ENCODE measurements at regions not wholly inside any gene's neighbourhood (a gene's known extent, or its start where the extent isn't known, plus 50 kb on each side); places are given as distances from the start of the nearest gene placed in this dataset.

- Histone ChIP-seq H3K4me3 (ENCODE audit: low read length) (no peak overlapping the region), H3K4me1 (ENCODE audit: control insufficient read depth in 2 of 2, insufficient read depth in 2 of 2, low read length in 2 of 2) (no peaks in the 10 kb centered on the region), H3K9me3 (ENCODE audit: control insufficient read depth in 2 of 3, low read length in 3 of 3) (no peaks in the 10 kb centered on the region), H3K27me3 (ENCODE audit: control insufficient read depth in 2 of 2, insufficient read depth in 2 of 2, low read length in 2 of 2) (no peaks in the 10 kb centered on the region), H3K27ac (ENCODE audit: low read depth, low read length) (no peak overlapping the region), H3K36me3 (ENCODE audit: control insufficient read depth in 2 of 3, insufficient read depth in 3 of 3, low read length in 3 of 3) (no peaks in the 10 kb centered on the region)
- Mint-ChIP-seq H3K9me3 (peaks cover 0 to 5% (median 0%) of the 10 kb centered on the region in 11 donors), H3K4me1 (no peaks in the 10 kb centered on the region), H3K27me3 (no peaks in the 10 kb centered on the region), H3K36me3 (no peaks in the 10 kb centered on the region), H3K27ac (no peak overlapping the region), H3K4me3 (no peak overlapping the region)
- ChIA-PET CTCF (interaction anchor here (0.6 kb wide), 1 partner anchor 661 kb away, joined by 5 read pairs; no protein-coding TSS in a partner anchor), POLR2A (no interaction called here)
- no peak for ATAC-seq
- intact Hi-C loops (cut with micrococcal nuclease): no loop called here
- no peak for DNase-seq
Observed at GRCh38 chrY:15162211-15162610, 637.9 kb downstream of the NLGN4Y start.

- no peaks in the 10 kb centered on the region for H3K27me3 ChIP-seq (ENCODE audit: control insufficient read depth in 2 of 2, insufficient read depth in 2 of 2, low read length in 2 of 2)
- H3K36me3 ChIP-seq (ENCODE audit: control insufficient read depth in 2 of 3, insufficient read depth in 3 of 3, low read length in 3 of 3): no peaks in the 10 kb centered on the region
- Mint-ChIP-seq H3K4me1 (no peaks in the 10 kb centered on the region), H3K4me3 (no peak overlapping the region), H3K9me3 (peaks cover 0 to 2% (median 0%) of the 10 kb centered on the region in 11 donors), H3K27ac (no peak overlapping the region), H3K27me3 (no peaks in the 10 kb centered on the region), H3K36me3 (no peaks in the 10 kb centered on the region)
- no peaks in the 10 kb centered on the region for H3K9me3 ChIP-seq (ENCODE audit: control insufficient read depth in 2 of 3, low read length in 3 of 3)
- intact Hi-C loops (cut with micrococcal nuclease): no loop called here
- CTCF ChIA-PET: no interaction called here
- POLR2A ChIA-PET: no interaction called here
- ATAC-seq (no peak), DNase-seq (no peak)
- no peak overlapping the region for H3K4me3 ChIP-seq (ENCODE audit: low read length)
- H3K4me1 ChIP-seq (ENCODE audit: control insufficient read depth in 2 of 2, insufficient read depth in 2 of 2, low read length in 2 of 2): no peaks in the 10 kb centered on the region
- no peak overlapping the region for H3K27ac ChIP-seq (ENCODE audit: low read depth, low read length)
Observed at GRCh38 chrY:15179890-15180289, 655.6 kb downstream of the NLGN4Y start.

- Mint-ChIP-seq H3K27me3 (peaks cover 0 to 3% (median 0%) of the 10 kb centered on the region in 5 donors), H3K4me1 (no peaks in the 10 kb centered on the region), H3K36me3 (no peaks in the 10 kb centered on the region), H3K27ac (no peak overlapping the region), H3K4me3 (no peak overlapping the region), H3K9me3 (peaks cover 0 to 11% (median 0%) of the 10 kb centered on the region in 11 donors)
- no peaks in the 10 kb centered on the region for H3K4me1 ChIP-seq (ENCODE audit: control insufficient read depth in 2 of 2, insufficient read depth in 2 of 2, low read length in 2 of 2)
- intact Hi-C loops (cut with micrococcal nuclease): no loop called here
- CTCF ChIA-PET: no interaction called here
- no peak overlapping the region for H3K27ac ChIP-seq (ENCODE audit: low read depth, low read length)
- H3K4me3 ChIP-seq (ENCODE audit: low read length): no peak overlapping the region
- POLR2A ChIA-PET: no interaction called here
- no peaks in the 10 kb centered on the region for H3K9me3 ChIP-seq (ENCODE audit: control insufficient read depth in 2 of 3, low read length in 3 of 3)
- ATAC-seq (no peak), DNase-seq (no peak)
- no peaks in the 10 kb centered on the region for H3K36me3 ChIP-seq (ENCODE audit: control insufficient read depth in 2 of 3, insufficient read depth in 3 of 3, low read length in 3 of 3)
- no peaks in the 10 kb centered on the region for H3K27me3 ChIP-seq (ENCODE audit: control insufficient read depth in 2 of 2, insufficient read depth in 2 of 2, low read length in 2 of 2)
Observed at GRCh38 chrY:15229056-15229455, 704.7 kb downstream of the NLGN4Y start.

GRCh38 chrY:15239596-15240132 is 715.3 kb downstream of the NLGN4Y start:
- Mint-ChIP-seq H3K4me3 (no peak overlapping the region), H3K27ac (no peak overlapping the region), H3K27me3 (peaks cover 0 to 5% (median 0%) of the 10 kb centered on the region in 5 donors), H3K9me3 (peaks cover 0 to 4% (median 0%) of the 10 kb centered on the region in 11 donors), H3K36me3 (no peaks in the 10 kb centered on the region), H3K4me1 (no peaks in the 10 kb centered on the region)
- Histone ChIP-seq H3K27me3 (ENCODE audit: control insufficient read depth in 2 of 2, insufficient read depth in 2 of 2, low read length in 2 of 2) (no peaks in the 10 kb centered on the region), H3K4me3 (ENCODE audit: low read length) (no peak overlapping the region), H3K27ac (ENCODE audit: low read depth, low read length) (no peak overlapping the region), H3K9me3 (ENCODE audit: control insufficient read depth in 2 of 3, low read length in 3 of 3) (no peaks in the 10 kb centered on the region), H3K36me3 (ENCODE audit: control insufficient read depth in 2 of 3, insufficient read depth in 3 of 3, low read length in 3 of 3) (no peaks in the 10 kb centered on the region), H3K4me1 (ENCODE audit: control insufficient read depth in 2 of 2, insufficient read depth in 2 of 2, low read length in 2 of 2) (no peaks in the 10 kb centered on the region)
- CTCF ChIA-PET: no interaction called here
- DNase-seq (no peak), ATAC-seq (no peak)
- intact Hi-C loops (cut with micrococcal nuclease): no loop called here
- POLR2A ChIA-PET: no interaction called here

- Histone ChIP-seq H3K9me3 (ENCODE audit: control insufficient read depth in 2 of 3, low read length in 3 of 3) (no peaks in the 10 kb centered on the region), H3K27me3 (ENCODE audit: control insufficient read depth in 2 of 2, insufficient read depth in 2 of 2, low read length in 2 of 2) (no peaks in the 10 kb centered on the region), H3K36me3 (ENCODE audit: control insufficient read depth in 2 of 3, insufficient read depth in 3 of 3, low read length in 3 of 3) (no peaks in the 10 kb centered on the region), H3K27ac (ENCODE audit: low read depth, low read length) (no peak overlapping the region), H3K4me3 (ENCODE audit: low read length) (no peak overlapping the region), H3K4me1 (ENCODE audit: control insufficient read depth in 2 of 2, insufficient read depth in 2 of 2, low read length in 2 of 2) (no peaks in the 10 kb centered on the region)
- intact Hi-C loops (cut with micrococcal nuclease): no loop called here
- Mint-ChIP-seq H3K4me3 (no peak overlapping the region), H3K36me3 (no peaks in the 10 kb centered on the region), H3K27ac (no peak overlapping the region), H3K27me3 (no peaks in the 10 kb centered on the region), H3K4me1 (no peaks in the 10 kb centered on the region), H3K9me3 (no peaks in the 10 kb centered on the region)
- CTCF ChIA-PET: no interaction called here
- no peak for ATAC-seq
- POLR2A ChIA-PET: no interaction called here
- DNase-seq: no peak
Observed at GRCh38 chrY:15259286-15259685, 735.0 kb downstream of the NLGN4Y start.

GRCh38 chrY:15286572-15286971 is 762.2 kb downstream of the NLGN4Y start:
- DNase-seq (no peak), ATAC-seq (no peak)
- ChIA-PET CTCF (no interaction called here), POLR2A (no interaction called here)
- H3K9me3 Mint-ChIP-seq: no peaks in the 10 kb centered on the region
- H3K4me3 Mint-ChIP-seq: no peak overlapping the region
- no peaks in the 10 kb centered on the region for H3K4me1 Mint-ChIP-seq
- no peaks in the 10 kb centered on the region for H3K36me3 ChIP-seq (ENCODE audit: control insufficient read depth in 2 of 3, insufficient read depth in 3 of 3, low read length in 3 of 3)
- H3K27me3 Mint-ChIP-seq: peaks cover 0 to 3% (median 0%) of the 10 kb centered on the region in 5 donors
- intact Hi-C loops (cut with micrococcal nuclease): no loop called here
- no peaks in the 10 kb centered on the region for H3K9me3 ChIP-seq (ENCODE audit: control insufficient read depth in 2 of 3, low read length in 3 of 3)
- no peak overlapping the region for H3K27ac Mint-ChIP-seq
- no peak overlapping the region for H3K27ac ChIP-seq (ENCODE audit: low read depth, low read length)
- no peak overlapping the region for H3K4me3 ChIP-seq (ENCODE audit: low read length)
- H3K36me3 Mint-ChIP-seq: no peaks in the 10 kb centered on the region
- no peaks in the 10 kb centered on the region for H3K4me1 ChIP-seq (ENCODE audit: control insufficient read depth in 2 of 2, insufficient read depth in 2 of 2, low read length in 2 of 2)
- H3K27me3 ChIP-seq (ENCODE audit: control insufficient read depth in 2 of 2, insufficient read depth in 2 of 2, low read length in 2 of 2): no peaks in the 10 kb centered on the region

- intact Hi-C loops (cut with micrococcal nuclease): no loop called here
- no peak overlapping the region for H3K27ac ChIP-seq (ENCODE audit: low read depth, low read length)
- Mint-ChIP-seq H3K9me3 (no peaks in the 10 kb centered on the region), H3K36me3 (no peaks in the 10 kb centered on the region), H3K4me1 (no peaks in the 10 kb centered on the region), H3K27me3 (peaks cover 0 to 3% (median 0%) of the 10 kb centered on the region in 5 donors), H3K4me3 (no peak overlapping the region), H3K27ac (no peak overlapping the region)
- no peaks in the 10 kb centered on the region for H3K36me3 ChIP-seq (ENCODE audit: control insufficient read depth in 2 of 3, insufficient read depth in 3 of 3, low read length in 3 of 3)
- no peak overlapping the region for H3K4me3 ChIP-seq (ENCODE audit: low read length)
- no peaks in the 10 kb centered on the region for H3K4me1 ChIP-seq (ENCODE audit: control insufficient read depth in 2 of 2, insufficient read depth in 2 of 2, low read length in 2 of 2)
- ChIA-PET CTCF (no interaction called here), POLR2A (no interaction called here)
- ATAC-seq (no peak), DNase-seq (no peak)
- no peaks in the 10 kb centered on the region for H3K9me3 ChIP-seq (ENCODE audit: control insufficient read depth in 2 of 3, low read length in 3 of 3)
- H3K27me3 ChIP-seq (ENCODE audit: control insufficient read depth in 2 of 2, insufficient read depth in 2 of 2, low read length in 2 of 2): no peaks in the 10 kb centered on the region
Observed at GRCh38 chrY:15289821-15290220, 765.5 kb downstream of the NLGN4Y start.
